Right lobe of liver (tissue), 4 donors: ENCODE measurements at regions not wholly inside any gene's neighbourhood (a gene's known extent, or its start where the extent isn't known, plus 50 kb on each side); places are given as distances from the start of the nearest gene placed in this dataset.

ENCODE experiments used
- CTCF ChIP-seq, 4 donors: fragments of 200-600 bp in 3 of 4; fragments of 450-650 bp in 1 of 4; IDR thresholded peaks; one replicate each; pipeline versions ENCODE4 v1.5.1 to v1.8.0; 2016 to 2022; ENCODE audit warnings: antibody characterized with exemption in 4 of 4, mild to moderate bottlenecking in 2 of 4
- POLR2A ChIP-seq: fragments of 450-650 bp; IDR thresholded peaks from one replicate; pipeline ENCODE4 v1.6.1; 2017; ENCODE audit warnings: antibody characterized with exemption, mild to moderate bottlenecking
- donor health status: DM: no; HTN: no; CAD: no.
- donor health status: DM: no; HTN: no; CAD: no.
- donor health status: DM: no; HTN: yes; CAD: no.

GRCh38 chr6:115798229-115798628, 262.5 kb downstream of the FRK start:
- TF ChIP-seq POLR2A (no peak), CTCF (IDR thresholded peaks at IDR 0.05) (no peak)
